B cell (primary cell): ENCODE measurements at regions not wholly inside any gene's neighbourhood (a gene's known extent, or its start where the extent isn't known, plus 50 kb on each side); places are given as distances from the start of the nearest gene placed in this dataset.

Experiments used
- EZH2 ChIP-seq: IDR thresholded peaks from 2 replicates; pipeline ENCODE4 v1.6.1; 2012; ENCODE audit warnings: borderline replicate concordance, low read depth, mild to moderate bottlenecking, moderate library complexity, low read length; ENCODE audit not compliant: insufficient read depth, poor library complexity, severe bottlenecking
- TF ChIP-seq, protein P1 (sequence below): fragments of 200-600 bp; IDR thresholded peaks from one replicate; pipeline ENCODE4 v1.8.0; 2022; ENCODE audit warnings: antibody characterized with exemption, mild to moderate bottlenecking

DNA sequence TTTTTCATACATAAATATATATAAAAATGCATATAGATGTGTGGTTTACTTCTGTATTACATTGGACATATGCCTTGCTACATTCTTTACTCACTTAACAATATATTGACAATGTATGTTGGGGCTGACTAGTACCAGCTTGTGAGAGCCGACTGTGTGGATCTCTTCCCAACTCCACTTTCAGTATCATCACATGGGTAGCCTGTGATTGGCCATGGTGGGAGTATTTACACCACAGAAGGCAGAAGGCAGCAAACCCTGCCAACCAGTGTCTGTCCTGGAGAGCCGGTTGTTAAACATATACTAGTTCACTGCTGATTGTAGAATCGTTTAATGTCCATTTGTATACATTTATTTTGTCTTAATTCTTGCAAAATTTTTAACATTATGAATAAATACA is 638.7 kb downstream of the DHX35 start:
- TF ChIP-seq, protein P1, sequence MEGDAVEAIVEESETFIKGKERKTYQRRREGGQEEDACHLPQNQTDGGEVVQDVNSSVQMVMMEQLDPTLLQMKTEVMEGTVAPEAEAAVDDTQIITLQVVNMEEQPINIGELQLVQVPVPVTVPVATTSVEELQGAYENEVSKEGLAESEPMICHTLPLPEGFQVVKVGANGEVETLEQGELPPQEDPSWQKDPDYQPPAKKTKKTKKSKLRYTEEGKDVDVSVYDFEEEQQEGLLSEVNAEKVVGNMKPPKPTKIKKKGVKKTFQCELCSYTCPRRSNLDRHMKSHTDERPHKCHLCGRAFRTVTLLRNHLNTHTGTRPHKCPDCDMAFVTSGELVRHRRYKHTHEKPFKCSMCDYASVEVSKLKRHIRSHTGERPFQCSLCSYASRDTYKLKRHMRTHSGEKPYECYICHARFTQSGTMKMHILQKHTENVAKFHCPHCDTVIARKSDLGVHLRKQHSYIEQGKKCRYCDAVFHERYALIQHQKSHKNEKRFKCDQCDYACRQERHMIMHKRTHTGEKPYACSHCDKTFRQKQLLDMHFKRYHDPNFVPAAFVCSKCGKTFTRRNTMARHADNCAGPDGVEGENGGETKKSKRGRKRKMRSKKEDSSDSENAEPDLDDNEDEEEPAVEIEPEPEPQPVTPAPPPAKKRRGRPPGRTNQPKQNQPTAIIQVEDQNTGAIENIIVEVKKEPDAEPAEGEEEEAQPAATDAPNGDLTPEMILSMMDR = no peak
- no peak for TF ChIP-seq EZH2
